ENCODE measurements at regions not wholly inside any gene's neighbourhood (a gene's known extent, or its start where the extent isn't known, plus 50 kb on each side); places are given as distances from the start of the nearest gene placed in this dataset.
"Not testable (repeated sequence)": the region's sequence is repeated elsewhere in the genome, so short reads cannot be mapped to it uniquely, and the experiment has no call there.

- no peak for DNase-seq
These were observed 391.5 kb downstream of the CD83 start for GRCh38 chr6:14509120-14509519.

- no peak for DNase-seq
These were observed 392.5 kb downstream of the CD83 start for GRCh38 chr6:14510038-14510437.

GRCh38 chr6:14511061-14511586 lies 393.6 kb downstream of the CD83 start:
- no peak for DNase-seq

GRCh38 chr6:14512246-14512645 lies 394.7 kb downstream of the CD83 start:
- DNase-seq, result no peak

- DNase-seq, result no peak
These were observed 396.2 kb downstream of the CD83 start for GRCh38 chr6:14513496-14514393.

GRCh38 chr6:14516956-14517355 lies 399.4 kb downstream of the CD83 start:
- no peak for DNase-seq

GRCh38 chr6:14517516-14518105 lies 400.0 kb downstream of the CD83 start:
- DNase-seq, result no peak

- no peak for DNase-seq
These were observed 401.1 kb downstream of the CD83 start for GRCh38 chr6:14518515-14519217.

GRCh38 chr6:14520029-14520428 lies 402.5 kb downstream of the CD83 start:
- no peak for DNase-seq

- no peak for DNase-seq
These were observed 403.0 kb downstream of the CD83 start for GRCh38 chr6:14520536-14520935.

- no peak for DNase-seq
These were observed 403.6 kb downstream of the CD83 start for GRCh38 chr6:14521141-14521540.

GRCh38 chr6:14521861-14522260 lies 404.3 kb downstream of the CD83 start:
- DNase-seq, result not testable (repeated sequence)

GRCh38 chr6:14524319-14524718 lies 406.7 kb downstream of the CD83 start:
- no peak for DNase-seq

- DNase-seq, result no peak
These were observed 412.8 kb downstream of the CD83 start for GRCh38 chr6:14530385-14530784.

GRCh38 chr6:14533446-14533845 lies 415.9 kb downstream of the CD83 start:
- DNase-seq, result no peak

GRCh38 chr6:14537030-14537429 lies 419.5 kb downstream of the CD83 start:
- DNase-seq, result no peak

GRCh38 chr6:14540276-14540675 lies 422.7 kb downstream of the CD83 start:
- DNase-seq, result no peak

GRCh38 chr6:14540810-14541540 lies 423.4 kb downstream of the CD83 start:
- no peak for DNase-seq

GRCh38 chr6:14542670-14543366 lies 425.2 kb downstream of the CD83 start:
- peak; percentile 67 for DNase-seq

GRCh38 chr6:14543971-14544585 lies 426.5 kb downstream of the CD83 start:
- no peak for DNase-seq

- DNase-seq, result no peak
These were observed 427.1 kb downstream of the CD83 start for GRCh38 chr6:14544666-14545065.

- no peak for DNase-seq
These were observed 427.9 kb downstream of the CD83 start for GRCh38 chr6:14545496-14545895.
